ENCODE measurements at regions not wholly inside any gene's neighbourhood (a gene's known extent, or its start where the extent isn't known, plus 50 kb on each side); places are given as distances from the start of the nearest gene placed in this dataset.

DNA sequence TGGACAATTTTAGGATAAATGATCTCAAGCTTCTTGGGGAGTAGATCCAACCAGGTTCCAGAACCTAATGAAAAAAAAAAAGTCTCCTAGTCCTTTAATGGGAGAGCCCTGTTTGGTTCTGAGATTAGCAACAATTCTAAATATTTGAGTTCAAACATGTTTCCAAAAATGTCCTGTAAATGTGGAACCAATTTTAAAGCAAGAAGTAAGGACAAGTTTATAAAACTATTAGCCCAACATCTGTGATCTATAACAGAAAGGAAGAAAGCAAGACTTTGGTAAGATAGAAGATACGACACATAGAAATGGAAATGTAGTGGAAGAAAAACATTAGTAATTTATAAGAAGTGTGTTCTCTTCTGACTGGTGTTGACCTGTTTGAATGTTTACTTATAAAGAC lies 79.7 kb upstream of the SLC5A12 start:
- Histone ChIP-seq H3K36me3 (no peaks in the 10 kb centered on the region), H3K27me3 (no peaks in the 10 kb centered on the region), H3K9me3 (no peaks in the 10 kb centered on the region), H3K4me3 (no peak overlapping the region), H3K27ac (no peak overlapping the region), H3K4me1 (no peaks in the 10 kb centered on the region)
- DNase-seq (no peak), FAIRE-seq (no peak), ATAC-seq (no peak)
- TF ChIP-seq, protein P1, sequence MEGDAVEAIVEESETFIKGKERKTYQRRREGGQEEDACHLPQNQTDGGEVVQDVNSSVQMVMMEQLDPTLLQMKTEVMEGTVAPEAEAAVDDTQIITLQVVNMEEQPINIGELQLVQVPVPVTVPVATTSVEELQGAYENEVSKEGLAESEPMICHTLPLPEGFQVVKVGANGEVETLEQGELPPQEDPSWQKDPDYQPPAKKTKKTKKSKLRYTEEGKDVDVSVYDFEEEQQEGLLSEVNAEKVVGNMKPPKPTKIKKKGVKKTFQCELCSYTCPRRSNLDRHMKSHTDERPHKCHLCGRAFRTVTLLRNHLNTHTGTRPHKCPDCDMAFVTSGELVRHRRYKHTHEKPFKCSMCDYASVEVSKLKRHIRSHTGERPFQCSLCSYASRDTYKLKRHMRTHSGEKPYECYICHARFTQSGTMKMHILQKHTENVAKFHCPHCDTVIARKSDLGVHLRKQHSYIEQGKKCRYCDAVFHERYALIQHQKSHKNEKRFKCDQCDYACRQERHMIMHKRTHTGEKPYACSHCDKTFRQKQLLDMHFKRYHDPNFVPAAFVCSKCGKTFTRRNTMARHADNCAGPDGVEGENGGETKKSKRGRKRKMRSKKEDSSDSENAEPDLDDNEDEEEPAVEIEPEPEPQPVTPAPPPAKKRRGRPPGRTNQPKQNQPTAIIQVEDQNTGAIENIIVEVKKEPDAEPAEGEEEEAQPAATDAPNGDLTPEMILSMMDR (IDR thresholded peaks at IDR 0.05) = no peak
- 84 to 89% methylated on average over 1 of the region's 1 CpG for WGBS, 2 donors
- intact Hi-C loops (cut with DNase I) = no loop called here

DNA sequence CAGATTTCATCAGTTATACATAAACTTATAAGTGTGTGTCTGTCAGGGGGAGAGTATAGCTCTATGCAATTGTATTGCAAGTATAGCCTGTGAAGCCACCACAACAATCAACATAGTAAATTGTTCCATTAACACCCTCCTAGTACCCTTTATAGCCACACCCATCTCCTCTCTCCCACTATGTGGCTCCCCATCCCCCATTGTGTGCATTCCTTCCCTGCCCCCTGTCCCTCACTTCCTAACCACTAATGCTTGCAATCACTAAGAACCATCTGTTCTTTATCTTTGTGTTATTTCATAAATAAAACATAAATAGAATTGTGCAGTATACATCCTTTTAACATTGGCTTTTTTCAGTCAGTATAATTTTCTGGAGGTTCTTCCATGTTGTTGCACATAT lies 83.1 kb upstream of the SLC5A12 start:
- no peak for FAIRE-seq
- no peak for DNase-seq
- no peaks in the 10 kb centered on the region for H3K36me3 ChIP-seq
- no peaks in the 10 kb centered on the region for H3K4me1 ChIP-seq
- TF ChIP-seq, protein P1 (IDR thresholded peaks at IDR 0.05) = no peak
- no peak overlapping the region for H3K27ac ChIP-seq
- no peaks in the 10 kb centered on the region for H3K27me3 ChIP-seq
- intact Hi-C loops (cut with DNase I) = no loop called here
- no peak overlapping the region for H3K4me3 ChIP-seq
- ATAC-seq = no peak
- no peaks in the 10 kb centered on the region for H3K9me3 ChIP-seq

DNA sequence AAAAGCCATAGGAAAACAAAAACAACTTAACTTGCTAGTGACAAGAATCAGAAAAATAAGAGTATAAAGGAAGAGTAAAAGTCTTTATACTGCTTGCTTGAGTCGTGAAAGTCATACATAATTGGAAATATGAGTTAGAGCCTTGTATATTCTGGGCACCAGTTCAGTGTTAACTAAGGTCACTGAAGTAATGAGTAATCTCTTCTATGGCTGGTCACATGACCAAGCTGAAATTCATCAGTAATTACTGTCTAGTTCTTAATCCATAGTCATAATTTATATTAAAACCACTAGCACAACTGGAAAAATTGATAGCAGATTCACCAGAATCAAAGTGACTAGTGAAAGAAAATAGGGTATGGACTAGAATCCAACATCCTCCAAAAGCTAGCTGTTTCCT lies 84.4 kb upstream of the SLC5A12 start:
- TF ChIP-seq, protein P1 (IDR thresholded peaks at IDR 0.05) = no peak
- intact Hi-C loops (cut with DNase I) = no loop called here
- Histone ChIP-seq H3K9me3 (no peaks in the 10 kb centered on the region), H3K27ac (no peak overlapping the region), H3K4me3 (no peak overlapping the region), H3K4me1 (no peaks in the 10 kb centered on the region), H3K36me3 (no peaks in the 10 kb centered on the region), H3K27me3 (no peaks in the 10 kb centered on the region)
- FAIRE-seq (no peak), ATAC-seq (no peak), DNase-seq (no peak)
- WGBS, 2 donors = 29 to 44% methylated on average over 1 of the region's 1 CpG

DNA sequence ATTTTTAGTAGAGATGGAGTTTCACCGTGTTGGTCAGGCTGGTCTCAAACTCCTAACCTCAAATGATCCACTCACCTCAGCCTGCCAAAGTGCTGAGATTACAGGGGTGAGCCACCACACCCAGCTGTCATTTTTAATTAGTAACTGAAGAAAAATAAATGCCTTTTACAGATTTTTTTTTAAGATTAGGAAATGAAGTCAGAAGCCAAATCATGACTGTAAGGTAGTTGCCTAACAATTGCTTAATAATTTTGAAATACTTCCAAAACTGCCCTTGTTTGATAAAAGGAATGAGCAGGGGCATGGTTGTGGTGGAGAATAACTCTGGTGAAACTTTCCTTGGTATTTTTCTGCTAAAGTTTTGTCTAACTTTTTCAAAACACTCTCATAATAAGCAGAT lies 98.9 kb upstream of the SLC5A12 start:
- Histone ChIP-seq H3K27me3 (no peaks in the 10 kb centered on the region), H3K4me1 (no peaks in the 10 kb centered on the region), H3K27ac (no peak overlapping the region), H3K9me3 (no peaks in the 10 kb centered on the region), H3K4me3 (no peak overlapping the region), H3K36me3 (no peaks in the 10 kb centered on the region)
- FAIRE-seq (no peak), DNase-seq (no peak), ATAC-seq (peak in 3 of 4 donors; percentile 35 to 47 (median 36))
- intact Hi-C loops (cut with DNase I) = no loop called here
- TF ChIP-seq, protein P1 (IDR thresholded peaks at IDR 0.05) = no peak
- WGBS, 2 donors = 38 to 56% methylated on average over 1 of the region's 1 CpG

DNA sequence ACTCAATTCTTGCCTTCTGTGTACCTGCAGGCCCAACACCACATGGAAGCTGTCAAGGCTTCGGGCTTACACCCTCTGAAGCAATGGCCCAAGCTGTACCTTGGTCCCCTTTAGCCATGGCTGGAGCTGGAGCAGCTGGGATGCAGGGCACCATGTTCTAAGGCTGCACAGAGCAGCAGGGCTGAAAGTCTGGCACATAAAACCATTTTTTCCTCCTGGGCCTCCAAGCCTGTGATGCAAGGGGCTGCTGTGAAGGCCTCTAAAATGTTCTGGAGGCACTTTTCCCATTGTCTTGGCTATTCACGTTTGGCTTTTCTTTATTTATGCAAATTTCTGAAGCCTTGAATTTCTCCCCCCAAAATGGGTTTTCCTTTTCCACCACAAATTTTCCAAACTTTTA lies 102.1 kb upstream of the SLC5A12 start:
- intact Hi-C loops (cut with DNase I) = no loop called here
- 65 to 74% methylated on average over 2 of the region's 2 CpGs for WGBS, 2 donors
- Histone ChIP-seq H3K4me3 (no peak overlapping the region), H3K36me3 (no peaks in the 10 kb centered on the region), H3K27me3 (no peaks in the 10 kb centered on the region), H3K4me1 (peaks cover 4 to 15% (median 11%) of the 10 kb centered on the region in 3 donors), H3K9me3 (no peaks in the 10 kb centered on the region), H3K27ac (no peak overlapping the region)
- no peak for DNase-seq
- no peak for FAIRE-seq
- TF ChIP-seq, protein P1 (IDR thresholded peaks at IDR 0.05) = no peak
- ATAC-seq = no peak
